Gastroesophageal sphincter (tissue), 4 donors: ENCODE measurements at regions not wholly inside any gene's neighbourhood (a gene's known extent, or its start where the extent isn't known, plus 50 kb on each side); places are given as distances from the start of the nearest gene placed in this dataset.
"Not testable (repeated sequence)": the region's sequence is repeated elsewhere in the genome, so short reads cannot be mapped to it uniquely, and the experiment has no call there.

Source experiments
- ATAC-seq: fragments of 150-250 bp; one replicate; pipeline ENCODE4 v1.9.1; 2016; ENCODE audit warnings: mild to moderate bottlenecking, moderate library complexity
- H3K27ac ChIP-seq, 4 donors: fragments of 200-600 bp; sonication (generic) in 3 of 4; 1 replicate in 3 of 4; 2 replicates in 1 of 4; pipeline ENCODE4 v1.5.1; 2016 to 2019
- H3K27me3 ChIP-seq: fragments of 200-600 bp; sonication (generic); one replicate; pipeline ENCODE4 v1.5.1; 2019
- H3K36me3 ChIP-seq, 2 donors: fragments of 200-600 bp; sonication (generic); one replicate each; pipeline ENCODE4 v1.5.1; 2019; ENCODE audit warnings: control low read depth in 1 of 2
- H3K4me1 ChIP-seq, 3 donors: fragments of 200-600 bp; sonication (generic); 1 replicate in 2 of 3; 2 replicates in 1 of 3; pipeline ENCODE4 v1.5.1; 2016 to 2019; ENCODE audit warnings: control low read depth in 2 of 3
- H3K4me3 ChIP-seq, 2 donors: fragments of 200-600 bp; sonication (generic); one replicate each; pipeline ENCODE4 v1.5.1; 2019; ENCODE audit warnings: mild to moderate bottlenecking in 1 of 2, moderate library complexity in 1 of 2
- H3K9me3 ChIP-seq, 3 donors: fragments of 200-600 bp; sonication (generic); one replicate each; pipeline ENCODE4 v1.5.1; 2017 to 2019; ENCODE audit warnings: control low read depth in 2 of 3
- CTCF ChIP-seq, 4 experiments: fragments of 200-600 bp in 2 of 4; fragments of 450-650 bp in 2 of 4; sonication (generic) in 1 of 4; IDR thresholded peaks; one replicate each; pipeline ENCODE4 v1.5.1; 2017 to 2019; ENCODE audit warnings: antibody characterized with exemption in 4 of 4, mild to moderate bottlenecking in 2 of 4, moderate library complexity in 2 of 4
- EP300 ChIP-seq: sonication (generic); formaldehyde crosslinking; IDR thresholded peaks from one replicate; pipeline ENCODE4 v1.6.1; 2017; ENCODE audit warnings: antibody characterized with exemption, mild to moderate bottlenecking
- POLR2A ChIP-seq, 2 donors: fragments of 450-650 bp; IDR thresholded peaks; one replicate each; pipeline ENCODE4 v1.6.1; 2017; ENCODE audit warnings: antibody characterized with exemption in 2 of 2, mild to moderate bottlenecking in 2 of 2, moderate library complexity in 1 of 2
- POLR2AphosphoS5 ChIP-seq: sonication (generic); formaldehyde crosslinking; IDR thresholded peaks from one replicate; pipeline ENCODE4 v1.6.1; 2017; ENCODE audit warnings: antibody characterized with exemption
- WGBS, 2 donors: methylation state at CpG; one replicate each; pipeline ENCODE4 v1.1.5; 2018; ENCODE audit warnings: low coverage in 1 of 2; 5-methylcytosine and 5-hydroxymethylcytosine counted together

DNA sequence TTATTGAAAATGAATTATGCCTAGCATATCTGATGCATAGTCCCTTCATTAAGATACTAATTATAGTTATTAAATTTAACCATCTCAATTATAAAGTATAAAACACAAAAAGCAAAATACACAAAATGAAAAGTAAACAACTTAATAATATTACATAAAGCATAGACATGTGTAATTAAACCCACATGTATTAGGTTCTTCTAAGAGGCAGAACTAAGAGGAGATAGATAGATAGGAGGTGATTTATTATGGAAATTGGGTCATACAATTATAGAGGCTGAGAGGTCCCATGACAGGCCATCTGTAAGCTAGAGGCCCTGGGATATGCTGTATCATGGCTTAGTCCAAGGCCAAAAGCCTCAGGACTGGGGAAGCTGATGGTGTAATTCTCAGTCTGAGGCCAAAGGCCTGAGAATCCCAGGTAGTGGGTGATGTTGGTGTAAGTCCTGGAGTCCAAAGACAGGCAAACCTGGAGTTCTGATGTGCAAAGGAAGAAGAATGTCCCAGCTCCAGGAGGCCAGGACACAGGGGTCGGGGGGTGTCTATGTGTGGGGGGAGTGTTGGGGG lies 953.3 kb downstream of the TRHDE start:
- Histone ChIP-seq H3K36me3 (no peaks in the 10 kb centered on the region), H3K4me3 (no peak overlapping the region), H3K9me3 (no peaks in the 10 kb centered on the region), H3K27ac (no peak overlapping the region), H3K27me3 (no peaks in the 10 kb centered on the region), H3K4me1 (no peaks in the 10 kb centered on the region)
- no peak for ATAC-seq
- TF ChIP-seq EP300 (no peak), POLR2A (IDR thresholded peaks at IDR 0.05) (no peak), POLR2AphosphoS5 (no peak), CTCF (IDR thresholded peaks at IDR 0.05) (no peak)
- 38 to 80% methylated on average over 1 of the region's 1 CpG for WGBS, 2 donors

DNA sequence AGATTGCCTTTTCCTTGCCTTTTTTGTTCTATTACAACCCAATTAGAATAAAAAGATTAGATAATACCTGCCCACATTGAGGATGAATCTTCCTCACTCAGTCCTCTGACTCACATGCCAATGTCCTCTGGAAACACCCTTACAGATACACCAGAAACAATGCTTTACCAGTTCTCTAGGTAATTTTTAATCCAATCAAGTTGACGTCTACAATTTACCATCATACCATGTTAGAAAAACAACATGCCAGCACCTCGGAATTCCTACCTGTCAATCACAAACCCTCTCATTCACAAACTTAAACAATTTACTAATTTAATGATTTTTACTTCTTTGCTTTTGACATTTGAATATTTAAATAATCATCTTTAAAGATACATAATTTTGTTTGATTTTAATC lies 953.8 kb downstream of the TRHDE start:
- Histone ChIP-seq H3K4me1 (no peaks in the 10 kb centered on the region), H3K27ac (no peak overlapping the region), H3K27me3 (no peaks in the 10 kb centered on the region), H3K4me3 (no peak overlapping the region), H3K9me3 (no peaks in the 10 kb centered on the region), H3K36me3 (no peaks in the 10 kb centered on the region)
- 58 to 63% methylated on average over 2 of the region's 2 CpGs for WGBS, 2 donors
- no peak for ATAC-seq
- TF ChIP-seq POLR2AphosphoS5 (no peak), CTCF (IDR thresholded peaks at IDR 0.05) (no peak), EP300 (no peak), POLR2A (IDR thresholded peaks at IDR 0.05) (no peak)

DNA sequence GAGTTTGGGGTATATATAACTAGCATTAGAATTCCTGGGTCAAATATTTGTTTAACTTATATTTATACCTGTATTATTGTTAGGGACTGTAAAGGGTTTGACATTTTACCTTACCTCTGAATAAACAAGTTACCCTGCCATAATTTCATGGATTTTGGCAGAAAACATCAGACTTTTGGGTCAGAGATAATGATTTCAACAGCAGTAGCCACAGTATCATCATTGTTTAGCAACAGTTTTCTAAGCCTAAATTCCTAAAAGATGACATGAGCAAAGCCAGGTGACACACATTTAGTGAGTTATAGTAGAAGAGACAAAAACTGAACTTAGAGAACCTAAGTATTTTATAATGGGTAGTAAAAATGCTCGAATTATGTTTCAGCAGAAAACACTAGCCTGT lies 954.4 kb downstream of the TRHDE start:
- H3K4me3 ChIP-seq = no peak overlapping the region
- H3K4me1 ChIP-seq = no peaks in the 10 kb centered on the region
- ATAC-seq = no peak
- H3K27ac ChIP-seq = no peak overlapping the region
- WGBS, 2 donors = 76 to 85% methylated on average over 1 of the region's 1 CpG
- no peaks in the 10 kb centered on the region for H3K9me3 ChIP-seq
- no peaks in the 10 kb centered on the region for H3K27me3 ChIP-seq
- TF ChIP-seq CTCF (IDR thresholded peaks at IDR 0.05) = no peak
- no peak for TF ChIP-seq EP300
- TF ChIP-seq POLR2A (IDR thresholded peaks at IDR 0.05) = no peak
- no peak for TF ChIP-seq POLR2AphosphoS5
- no peaks in the 10 kb centered on the region for H3K36me3 ChIP-seq

DNA sequence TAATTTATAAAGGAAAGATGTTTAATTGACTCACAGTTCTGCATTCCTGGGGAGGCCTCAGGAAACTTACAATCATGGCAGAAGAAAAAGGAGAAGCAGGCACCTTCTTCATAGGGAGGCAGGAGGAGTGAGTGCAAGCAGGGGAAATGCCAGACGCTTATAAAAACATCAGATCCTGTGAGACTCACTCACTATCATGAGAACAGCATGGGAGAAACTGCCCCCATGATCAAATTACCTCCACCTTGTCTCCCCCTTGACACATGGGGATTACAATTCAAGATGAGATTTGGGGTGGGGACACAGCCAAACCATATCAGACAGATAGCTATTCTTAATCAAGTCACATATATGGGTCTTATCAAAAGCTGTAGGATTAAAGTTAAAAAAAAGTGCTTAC lies 956.7 kb downstream of the TRHDE start:
- peaks cover 0 to 18% (median 0%) of the 10 kb centered on the region in 3 donors for H3K9me3 ChIP-seq
- 14 to 63% methylated on average over 1 of the region's 1 CpG for WGBS, 2 donors
- not testable (repeated sequence) for H3K27me3 ChIP-seq, ATAC-seq, H3K4me3 ChIP-seq, H3K4me1 ChIP-seq, H3K27ac ChIP-seq, H3K36me3 ChIP-seq

- WGBS, 2 donors = 80 to 100% methylated on average over 1 of the region's 3 CpGs
- no peak overlapping the region for H3K4me3 ChIP-seq
- TF ChIP-seq EP300 = no peak
- TF ChIP-seq POLR2A (IDR thresholded peaks at IDR 0.05) = no peak
- TF ChIP-seq POLR2AphosphoS5 = no peak
- TF ChIP-seq CTCF (IDR thresholded peaks at IDR 0.05) = no peak
- peaks cover 0 to 31% (median 0%) of the 10 kb centered on the region in 3 donors for H3K9me3 ChIP-seq
- no peaks in the 10 kb centered on the region for H3K27me3 ChIP-seq
- no peak for ATAC-seq
- no peaks in the 10 kb centered on the region for H3K4me1 ChIP-seq
- no peak overlapping the region for H3K27ac ChIP-seq
- H3K36me3 ChIP-seq = no peaks in the 10 kb centered on the region
Observed at GRCh38 chr12:73235387-73235786, 963.2 kb downstream of the TRHDE start.
